ENCODE measurements at regions not wholly inside any gene's neighbourhood (a gene's known extent, or its start where the extent isn't known, plus 50 kb on each side); places are given as distances from the start of the nearest gene placed in this dataset.

DNA sequence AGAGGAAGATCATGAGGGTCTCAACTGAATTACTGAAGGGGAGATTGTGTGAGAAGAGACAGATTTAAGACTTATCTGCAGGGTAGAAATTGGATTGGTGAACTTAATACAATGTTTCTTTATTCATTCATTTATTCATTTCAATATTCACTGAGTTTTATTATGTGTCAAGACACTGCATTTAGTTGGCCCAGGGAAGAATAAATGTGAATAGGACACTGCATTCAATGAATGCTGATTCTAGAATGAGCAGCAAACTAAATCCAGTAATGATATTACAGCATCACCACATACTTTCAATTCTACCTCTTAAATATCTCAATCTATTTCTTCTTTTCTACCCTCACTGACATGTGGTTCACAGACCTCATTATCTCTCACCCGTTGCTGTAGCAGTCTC, 149.0 kb upstream of the TACR1 start:
- intact Hi-C loops (cut with DNase I): no loop called here
- Histone ChIP-seq H3K4me3 (no peak overlapping the region), H3K9me3 (no peaks in the 10 kb centered on the region), H3K27me3 (no peaks in the 10 kb centered on the region), H3K27ac (no peak overlapping the region), H3K4me1 (no peaks in the 10 kb centered on the region), H3K36me3 (no peaks in the 10 kb centered on the region)
- DNase-seq: no peak
- TF ChIP-seq POLR2A (IDR thresholded peaks at IDR 0.05) (no peak), POLR2AphosphoS5 (IDR thresholded peaks at IDR 0.05) (no peak), EP300 (IDR thresholded peaks at IDR 0.05) (no peak)
- TF ChIP-seq, protein P1, sequence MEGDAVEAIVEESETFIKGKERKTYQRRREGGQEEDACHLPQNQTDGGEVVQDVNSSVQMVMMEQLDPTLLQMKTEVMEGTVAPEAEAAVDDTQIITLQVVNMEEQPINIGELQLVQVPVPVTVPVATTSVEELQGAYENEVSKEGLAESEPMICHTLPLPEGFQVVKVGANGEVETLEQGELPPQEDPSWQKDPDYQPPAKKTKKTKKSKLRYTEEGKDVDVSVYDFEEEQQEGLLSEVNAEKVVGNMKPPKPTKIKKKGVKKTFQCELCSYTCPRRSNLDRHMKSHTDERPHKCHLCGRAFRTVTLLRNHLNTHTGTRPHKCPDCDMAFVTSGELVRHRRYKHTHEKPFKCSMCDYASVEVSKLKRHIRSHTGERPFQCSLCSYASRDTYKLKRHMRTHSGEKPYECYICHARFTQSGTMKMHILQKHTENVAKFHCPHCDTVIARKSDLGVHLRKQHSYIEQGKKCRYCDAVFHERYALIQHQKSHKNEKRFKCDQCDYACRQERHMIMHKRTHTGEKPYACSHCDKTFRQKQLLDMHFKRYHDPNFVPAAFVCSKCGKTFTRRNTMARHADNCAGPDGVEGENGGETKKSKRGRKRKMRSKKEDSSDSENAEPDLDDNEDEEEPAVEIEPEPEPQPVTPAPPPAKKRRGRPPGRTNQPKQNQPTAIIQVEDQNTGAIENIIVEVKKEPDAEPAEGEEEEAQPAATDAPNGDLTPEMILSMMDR (IDR thresholded peaks at IDR 0.05): no peak
- WGBS, 2 donors: 62 to 91% methylated on average over 1 of the region's 1 CpG

DNA sequence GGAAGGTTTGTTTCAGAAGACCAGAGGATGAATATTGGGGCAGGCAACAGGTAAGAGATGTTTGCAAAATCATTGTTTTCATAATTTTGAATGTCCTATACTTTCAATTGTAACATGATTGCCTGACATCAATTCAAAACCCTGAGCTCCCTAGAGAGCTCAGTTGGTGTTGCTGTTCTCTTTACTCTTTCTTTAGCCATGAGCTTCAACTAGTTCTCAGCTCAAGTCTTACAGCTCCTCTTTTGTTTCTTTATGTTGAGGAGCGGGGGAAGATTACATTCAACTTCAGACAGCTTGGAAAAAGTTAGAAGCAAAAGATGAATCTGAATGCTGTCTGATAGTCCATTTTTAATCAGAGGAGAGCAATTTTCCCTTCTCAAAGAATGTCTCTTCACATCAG, 144.8 kb upstream of the TACR1 start:
- no peak overlapping the region for H3K27ac ChIP-seq
- no peak for DNase-seq
- TF ChIP-seq, protein P1 (IDR thresholded peaks at IDR 0.05): no peak
- TF ChIP-seq EP300 (IDR thresholded peaks at IDR 0.05) (no peak), POLR2A (IDR thresholded peaks at IDR 0.05) (no peak), POLR2AphosphoS5 (IDR thresholded peaks at IDR 0.05) (no peak)
- intact Hi-C loops (cut with DNase I): no loop called here
- no peak overlapping the region for H3K4me3 ChIP-seq
- no peaks in the 10 kb centered on the region for H3K36me3 ChIP-seq
- whole genome bisulfite sequencing, 2 donors: 87 to 92% methylated on average over 1 of the region's 1 CpG
- H3K27me3 ChIP-seq: no peaks in the 10 kb centered on the region
- no peaks in the 10 kb centered on the region for H3K9me3 ChIP-seq
- H3K4me1 ChIP-seq: no peaks in the 10 kb centered on the region

DNA sequence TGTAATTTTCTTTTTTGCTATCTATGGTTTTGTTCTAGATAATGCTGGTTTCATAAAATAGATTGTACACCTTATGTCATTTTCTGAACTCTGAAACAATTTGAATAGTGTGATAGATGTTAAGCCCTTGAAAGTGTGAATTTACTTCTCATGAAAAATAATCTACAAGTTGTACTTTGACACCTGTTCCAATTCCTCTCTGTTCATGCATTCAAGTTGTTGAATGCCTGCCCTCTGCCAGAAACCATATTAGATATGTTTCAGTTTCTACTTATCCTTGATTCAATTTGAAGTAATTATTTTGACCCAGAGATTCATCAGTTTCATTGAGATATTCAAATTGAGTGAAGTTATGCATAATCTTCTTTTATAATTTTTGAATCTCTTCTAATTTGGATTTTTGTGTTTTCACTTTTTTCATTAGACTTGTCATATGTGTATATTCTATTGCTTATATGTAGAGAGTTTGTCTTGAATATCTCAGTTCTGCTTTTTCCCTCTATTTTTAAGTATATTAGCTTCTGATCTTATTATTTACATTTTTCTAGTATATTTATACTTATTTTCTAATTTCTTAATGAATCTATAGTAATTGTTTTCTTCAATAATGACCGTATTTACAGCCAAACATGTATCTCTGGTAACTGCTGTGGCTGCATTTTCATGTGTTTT, 143.3 kb upstream of the TACR1 start:
- WGBS, 2 donors: 83 to 87% methylated on average over 1 of the region's 1 CpG
- no peak for DNase-seq
- H3K4me3 ChIP-seq: no peak overlapping the region

DNA sequence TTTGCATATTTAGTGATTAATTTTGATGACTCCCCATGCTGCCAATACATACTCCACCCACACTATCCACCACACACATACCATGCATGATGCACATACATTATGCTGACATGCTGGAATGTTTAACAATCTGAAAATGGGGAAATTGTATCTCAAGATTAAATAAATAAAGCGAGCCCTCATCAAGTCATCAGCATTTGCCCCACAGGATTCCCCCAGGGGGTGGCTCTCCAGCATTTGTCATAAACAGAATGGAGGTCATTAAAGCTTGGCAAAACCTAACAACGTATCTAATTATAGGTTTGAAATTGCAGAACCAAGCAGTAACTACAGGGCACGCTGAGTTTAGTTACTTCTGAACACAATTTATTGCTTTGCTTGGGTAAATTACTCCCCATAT, 141.2 kb upstream of the TACR1 start:
- TF ChIP-seq POLR2AphosphoS5 (IDR thresholded peaks at IDR 0.05) (no peak), EP300 (IDR thresholded peaks at IDR 0.05) (no peak), POLR2A (IDR thresholded peaks at IDR 0.05) (no peak)
- TF ChIP-seq, protein P1 (IDR thresholded peaks at IDR 0.05): no peak
- Histone ChIP-seq H3K27me3 (no peaks in the 10 kb centered on the region), H3K9me3 (no peaks in the 10 kb centered on the region), H3K4me1 (no peaks in the 10 kb centered on the region), H3K27ac (no peak overlapping the region), H3K36me3 (no peaks in the 10 kb centered on the region), H3K4me3 (no peak overlapping the region)
- WGBS, 2 donors: 40 to 66% methylated on average over 3 of the region's 3 CpGs
- intact Hi-C loops (cut with DNase I): no loop called here
- no peak for DNase-seq

More for the DNA sequence above, 143.3 kb upstream of the TACR1 start:
- no peaks in the 10 kb centered on the region for H3K9me3 ChIP-seq
- TF ChIP-seq EP300 (IDR thresholded peaks at IDR 0.05): no peak
- TF ChIP-seq POLR2A (IDR thresholded peaks at IDR 0.05): no peak
- TF ChIP-seq POLR2AphosphoS5 (IDR thresholded peaks at IDR 0.05): no peak
- TF ChIP-seq, protein P1 (IDR thresholded peaks at IDR 0.05): no peak
- no peaks in the 10 kb centered on the region for H3K4me1 ChIP-seq
- H3K36me3 ChIP-seq: no peaks in the 10 kb centered on the region
- H3K27ac ChIP-seq: no peak overlapping the region
- H3K27me3 ChIP-seq: no peaks in the 10 kb centered on the region
- intact Hi-C loops (cut with DNase I): no loop called here

DNA sequence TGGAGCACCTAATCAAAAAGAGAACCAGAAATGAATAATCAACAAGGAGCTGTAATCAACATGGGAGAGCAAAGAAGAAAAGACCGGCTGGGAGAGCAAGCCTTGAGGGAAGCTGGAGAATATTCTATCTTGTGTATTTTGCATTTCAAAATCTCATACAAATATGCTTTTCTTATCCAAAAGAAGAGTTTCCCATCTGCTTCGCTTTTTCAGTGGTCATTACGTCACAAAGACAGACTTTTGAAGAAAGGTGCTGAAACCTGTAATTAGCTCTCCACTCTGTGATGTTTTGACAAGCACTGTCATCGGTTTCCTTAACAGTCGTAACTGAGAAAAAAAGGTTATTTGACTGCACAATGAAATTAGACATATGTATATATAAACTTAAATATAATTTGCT, 139.1 kb upstream of the TACR1 start:
- Histone ChIP-seq H3K36me3 (no peaks in the 10 kb centered on the region), H3K4me3 (no peak overlapping the region), H3K27ac (no peak overlapping the region), H3K4me1 (no peaks in the 10 kb centered on the region), H3K27me3 (no peaks in the 10 kb centered on the region), H3K9me3 (no peaks in the 10 kb centered on the region)
- DNase-seq: no peak
- TF ChIP-seq POLR2A (IDR thresholded peaks at IDR 0.05): no peak
- TF ChIP-seq POLR2AphosphoS5 (IDR thresholded peaks at IDR 0.05): no peak
- TF ChIP-seq, protein P1 (IDR thresholded peaks at IDR 0.05): no peak
- no peak for TF ChIP-seq EP300 (IDR thresholded peaks at IDR 0.05)
- intact Hi-C loops (cut with DNase I): no loop called here
- WGBS, 2 donors: 82 to 90% methylated on average over 5 of the region's 5 CpGs

All from sigmoid colon (tissue), 6 donors.